Thyroid gland (tissue), 4 donors: ENCODE measurements at regions not wholly inside any gene's neighbourhood (a gene's known extent, or its start where the extent isn't known, plus 50 kb on each side); places are given as distances from the start of the nearest gene placed in this dataset.
"Not testable (repeated sequence)": the region's sequence is repeated elsewhere in the genome, so short reads cannot be mapped to it uniquely, and the experiment has no call there.

Experiments
- DNase-seq, 2 donors: peaks; one replicate each; pipeline ENCODE4 v3.0.0-alpha.2; 2019
- H3K27ac ChIP-seq, 3 donors: fragments of 200-600 bp; sonication (generic); 1 replicate in 2 of 3; 2 replicates in 1 of 3; pipeline ENCODE4 v1.5.1; 2016 to 2019; ENCODE audit warnings: mild to moderate bottlenecking in 1 of 3, moderate library complexity in 1 of 3
- H3K27me3 ChIP-seq: fragments of 200-600 bp; sonication (generic); one replicate; pipeline ENCODE4 v1.5.1; 2019
- H3K36me3 ChIP-seq, 2 donors: fragments of 200-600 bp; sonication (generic); one replicate each; pipeline ENCODE4 v1.5.1; 2016 to 2019
- H3K4me1 ChIP-seq, 2 donors: fragments of 200-600 bp; sonication (generic); one replicate each; pipeline ENCODE4 v1.5.1; 2017 to 2019
- H3K4me3 ChIP-seq, 3 donors: fragments of 200-600 bp; sonication (generic); replicated peaks in 1 of 3; 1 replicate in 2 of 3; 2 replicates in 1 of 3; pipeline ENCODE4 v1.5.1; 2016; ENCODE audit warnings: mild to moderate bottlenecking in 1 of 3
- H3K9me3 ChIP-seq: fragments of 200-600 bp; sonication (generic); one replicate; pipeline ENCODE4 v1.5.1; 2017
- CTCF ChIP-seq, 6 experiments: fragments of 200-600 bp in 3 of 6; fragments of 450-650 bp in 3 of 6; sonication (generic) in 3 of 6; IDR thresholded peaks; one replicate each; pipeline ENCODE4 v1.5.1; 2016 to 2019; ENCODE audit warnings: antibody characterized with exemption in 6 of 6, mild to moderate bottlenecking in 2 of 6, inconsistent platforms in 1 of 6, moderate library complexity in 1 of 6
- POLR2A ChIP-seq, 2 donors: fragments of 450-650 bp; IDR thresholded peaks; one replicate each; pipeline ENCODE4 v1.6.1; 2017; ENCODE audit warnings: antibody characterized with exemption in 2 of 2, mild to moderate bottlenecking in 2 of 2, moderate library complexity in 1 of 2
- whole genome bisulfite sequencing, 2 donors: methylation state at CpG; one replicate each; pipeline ENCODE4 v1.1.5; 2017; 5-methylcytosine and 5-hydroxymethylcytosine counted together
- intact Hi-C: fragments of 100-400 bp; cut with DNase I; formaldehyde crosslinking; loops from one replicate; pipeline ENCODE4 v1.15.1; 2023

- H3K27me3 ChIP-seq: no peaks in the 10 kb centered on the region
- 65 to 69% methylated on average over 7 of the region's 7 CpGs for WGBS, 2 donors
- TF ChIP-seq CTCF (IDR thresholded peaks at IDR 0.05): no peak
- no peak for TF ChIP-seq POLR2A (IDR thresholded peaks at IDR 0.05)
Observed at GRCh38 chr10:42896735-42897134, 114.1 kb downstream of the BMS1 start.

GRCh38 chr10:42898037-42898960 is 115.7 kb downstream of the BMS1 start:
- TF ChIP-seq POLR2A (IDR thresholded peaks at IDR 0.05): no peak
- TF ChIP-seq CTCF (IDR thresholded peaks at IDR 0.05): no peak
- 11 to 14% methylated on average over 33 to 46 of the region's 83 CpGs for WGBS, 2 donors
- Histone ChIP-seq H3K36me3 (no peaks in the 10 kb centered on the region), H3K4me3 (no peak overlapping the region), H3K27me3 (no peaks in the 10 kb centered on the region), H3K4me1 (no peaks in the 10 kb centered on the region), H3K9me3 (no peaks in the 10 kb centered on the region), H3K27ac (no peak overlapping the region)
- intact Hi-C loops: no loop called here
- DNase-seq: no peak

More at GRCh38 chr10:42896735-42897134, 114.1 kb downstream of the BMS1 start:
- no peaks in the 10 kb centered on the region for H3K4me1 ChIP-seq
- intact Hi-C loops: no loop called here
- no peak overlapping the region for H3K27ac ChIP-seq
- H3K36me3 ChIP-seq: no peaks in the 10 kb centered on the region
- no peak overlapping the region for H3K4me3 ChIP-seq
- no peaks in the 10 kb centered on the region for H3K9me3 ChIP-seq
- no peak for DNase-seq

GRCh38 chr10:42899036-42899435 is 116.4 kb downstream of the BMS1 start:
- H3K27ac ChIP-seq: no peak overlapping the region
- no peak overlapping the region for H3K4me3 ChIP-seq
- WGBS, 2 donors: 91 to 93% methylated on average over 17 of the region's 17 CpGs
- DNase-seq: no peak
- TF ChIP-seq CTCF (IDR thresholded peaks at IDR 0.05) (no peak), POLR2A (IDR thresholded peaks at IDR 0.05) (no peak)
- no peaks in the 10 kb centered on the region for H3K27me3 ChIP-seq
- no peaks in the 10 kb centered on the region for H3K36me3 ChIP-seq
- no peaks in the 10 kb centered on the region for H3K9me3 ChIP-seq
- H3K4me1 ChIP-seq: no peaks in the 10 kb centered on the region
- intact Hi-C loops: no loop called here

GRCh38 chr10:42900346-42900745 is 117.8 kb downstream of the BMS1 start:
- H3K9me3 ChIP-seq, H3K27ac ChIP-seq, intact Hi-C loops, H3K4me1 ChIP-seq, H3K27me3 ChIP-seq, DNase-seq, H3K36me3 ChIP-seq, H3K4me3 ChIP-seq: not testable (repeated sequence)
- WGBS, 2 donors: 97 to 100% methylated on average over 1 to 6 of the region's 24 CpGs

GRCh38 chr10:42911359-42911758 is 128.8 kb downstream of the BMS1 start:
- TF ChIP-seq POLR2A (IDR thresholded peaks at IDR 0.05): no peak
- no peak for TF ChIP-seq CTCF (IDR thresholded peaks at IDR 0.05)
- H3K27me3 ChIP-seq: no peaks in the 10 kb centered on the region
- intact Hi-C loops: no loop called here
- H3K4me1 ChIP-seq: no peaks in the 10 kb centered on the region
- H3K36me3 ChIP-seq: no peaks in the 10 kb centered on the region
- H3K4me3 ChIP-seq: no peak overlapping the region
- 74 to 77% methylated on average over 2 of the region's 2 CpGs for WGBS, 2 donors
- no peak overlapping the region for H3K27ac ChIP-seq
- no peaks in the 10 kb centered on the region for H3K9me3 ChIP-seq
- no peak for DNase-seq
